HG03457 (cell line): ENCODE measurements at regions not wholly inside any gene's neighbourhood (a gene's known extent, or its start where the extent isn't known, plus 50 kb on each side); places are given as distances from the start of the nearest gene placed in this dataset.
"Not testable (repeated sequence)": the region's sequence is repeated elsewhere in the genome, so short reads cannot be mapped to it uniquely, and the experiment has no call there.

Experiments
- ATAC-seq: cut with Tn5 transposase; IDR thresholded peaks from one replicate; pipeline ENCODE4 v1.9.1; 2021; ENCODE audit warnings: moderate number of reproducible peaks; ENCODE audit not compliant: unreplicated experiment

DNA sequence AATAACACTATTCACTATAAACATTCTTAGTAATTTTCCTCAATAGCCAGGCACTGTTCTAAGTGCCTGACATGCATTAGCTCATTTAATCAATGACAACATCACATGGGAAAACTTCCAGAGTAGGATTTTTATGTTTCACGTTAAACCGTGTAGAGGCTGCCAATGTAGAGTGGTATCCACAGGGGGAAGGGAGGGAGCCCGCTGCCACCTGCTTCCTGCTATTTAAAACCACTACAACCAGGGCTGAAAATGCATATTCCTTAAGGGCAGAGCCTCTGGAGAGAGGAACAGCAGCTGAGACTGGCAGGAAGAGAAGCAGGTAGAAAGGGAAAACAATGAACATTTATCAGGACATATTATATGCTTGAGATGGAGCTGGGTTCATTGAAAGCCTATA is 684.3 kb upstream of the AUTS2 start:
- ATAC-seq = no peak

DNA sequence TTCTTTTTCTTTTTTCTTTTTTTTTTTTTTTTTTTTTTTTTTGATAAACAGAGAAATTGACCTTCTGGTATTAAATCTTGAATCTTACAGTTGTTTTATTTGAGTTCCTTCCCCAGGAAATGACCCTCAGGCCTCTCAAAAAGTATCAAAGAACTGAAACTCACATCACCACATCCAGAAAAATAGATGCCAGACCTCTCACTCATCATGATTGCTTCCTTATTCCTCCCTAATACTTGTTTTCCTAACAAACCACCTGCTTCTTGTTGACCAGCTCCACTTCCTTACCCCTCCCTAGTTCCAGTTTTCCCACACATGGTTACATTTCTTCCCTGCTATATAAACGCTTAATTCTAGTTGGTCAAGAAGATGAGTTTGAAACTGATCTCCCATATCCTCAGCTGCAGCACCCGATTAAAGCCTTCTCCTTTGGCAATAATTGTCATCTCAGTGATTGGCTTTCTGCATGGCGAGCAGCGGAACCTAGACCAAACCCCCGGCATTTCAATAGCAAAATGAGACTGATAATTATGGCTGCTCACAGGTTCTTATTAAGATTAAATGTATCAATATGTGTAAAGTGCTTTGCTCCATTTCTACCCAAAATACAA is 681.1 kb upstream of the AUTS2 start:
- no peak for ATAC-seq

DNA sequence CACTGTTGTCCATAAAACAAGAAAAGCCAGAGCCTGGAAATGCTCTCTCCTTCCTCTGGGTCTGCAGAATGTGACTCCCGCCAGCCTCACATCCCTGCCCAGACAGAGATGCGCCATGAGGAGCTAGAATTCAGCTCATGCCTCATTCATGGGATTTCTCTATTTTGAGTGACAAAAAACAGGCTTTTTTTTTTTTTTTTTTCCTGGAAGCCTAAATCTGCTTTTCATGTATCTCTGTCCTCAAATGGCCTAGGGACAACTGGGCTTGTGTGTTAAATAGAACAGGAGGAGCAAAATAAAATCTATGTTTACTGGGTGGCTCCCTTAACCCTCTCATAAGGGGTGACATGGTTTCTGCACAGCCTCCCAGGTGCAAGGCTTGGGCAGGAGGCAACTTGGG is 679.7 kb upstream of the AUTS2 start:
- ATAC-seq = no peak

DNA sequence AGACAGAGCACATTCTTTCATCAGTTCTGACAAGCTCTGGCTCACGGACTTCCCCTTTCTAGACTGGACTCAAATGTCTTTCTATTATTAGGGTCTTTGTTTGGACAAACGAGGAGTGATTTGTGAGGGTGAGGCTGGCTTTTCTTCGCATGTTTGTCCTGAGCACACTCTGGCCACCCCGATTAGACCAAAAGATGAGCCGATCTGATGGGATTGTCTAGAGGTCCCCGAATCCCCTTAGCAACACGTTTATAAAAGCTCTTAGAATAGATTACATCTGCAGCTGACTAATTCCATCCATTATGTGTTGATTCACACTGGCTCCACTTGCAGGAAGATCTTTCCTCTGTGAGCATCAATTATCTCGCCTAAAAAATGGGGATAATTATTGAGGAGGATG is 675.4 kb upstream of the AUTS2 start:
- no peak for ATAC-seq

DNA sequence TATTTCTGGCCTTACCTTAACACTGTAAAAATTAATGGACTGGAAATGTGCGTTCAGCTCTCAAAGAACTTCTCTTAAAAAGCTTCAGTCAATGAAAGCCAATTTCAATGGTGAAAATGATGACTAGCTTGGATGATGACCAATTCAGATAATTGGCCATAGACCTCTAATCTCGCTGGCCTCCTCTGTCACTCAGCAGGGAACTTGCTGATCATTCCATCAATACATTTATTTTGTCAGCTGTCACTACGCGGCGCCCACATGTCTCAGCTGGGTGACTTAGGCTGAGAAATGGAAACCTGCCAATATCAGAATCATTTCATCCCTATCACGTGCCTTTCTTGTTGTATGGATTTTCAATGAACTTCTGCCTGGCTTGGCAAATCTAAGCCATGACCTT is 673.0 kb upstream of the AUTS2 start:
- no peak for ATAC-seq

DNA sequence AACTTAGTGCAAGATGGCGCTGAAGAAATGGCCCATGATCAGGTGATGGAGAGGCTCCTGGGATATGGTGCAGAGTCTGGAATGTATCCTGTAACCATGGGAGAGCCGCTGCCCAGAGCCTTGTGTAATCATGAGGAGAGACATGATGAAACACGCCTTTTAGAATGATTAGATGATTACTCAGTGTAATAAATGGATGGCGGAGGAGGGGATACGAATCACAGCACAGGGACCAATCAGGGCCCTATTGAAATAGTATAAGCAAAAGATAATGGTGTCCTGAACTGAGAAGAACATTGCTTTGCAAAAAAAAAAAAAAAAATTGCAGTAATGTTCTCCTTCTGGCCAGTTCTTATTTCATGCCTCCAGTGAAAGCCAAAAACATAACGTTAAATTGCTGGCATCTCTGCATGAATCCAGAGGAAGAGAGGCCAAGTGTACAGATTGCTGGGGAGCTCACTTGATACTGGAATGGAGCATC is 668.5 kb upstream of the AUTS2 start:
- no peak for ATAC-seq

DNA sequence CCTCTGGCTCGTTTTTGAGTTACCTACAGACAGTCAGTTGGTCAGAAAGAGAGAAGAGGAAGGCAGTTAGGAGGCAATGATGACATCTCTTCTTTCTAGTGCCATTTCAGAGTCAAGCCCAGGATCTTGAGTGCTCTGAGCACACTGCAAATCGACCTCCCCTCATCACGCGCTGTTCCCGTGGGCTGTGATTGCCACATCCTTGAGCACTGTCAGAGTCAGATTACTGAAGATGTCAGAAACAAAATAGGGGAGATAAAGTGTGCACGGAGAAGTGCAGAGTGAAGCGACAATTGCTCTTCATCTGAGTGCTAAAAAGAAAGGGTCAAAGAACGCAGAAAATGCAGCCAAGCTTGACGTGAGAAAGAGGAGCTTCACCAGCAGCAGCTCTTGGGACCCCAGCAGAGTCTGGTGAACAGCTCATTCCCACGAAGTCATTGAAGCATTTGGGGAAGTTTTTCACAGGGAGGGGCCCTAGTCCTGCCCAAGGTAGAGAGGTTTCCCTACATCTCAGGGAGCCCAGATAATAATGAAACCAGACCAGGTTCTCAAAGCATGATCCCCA is 661.7 kb upstream of the AUTS2 start:
- no peak for ATAC-seq

DNA sequence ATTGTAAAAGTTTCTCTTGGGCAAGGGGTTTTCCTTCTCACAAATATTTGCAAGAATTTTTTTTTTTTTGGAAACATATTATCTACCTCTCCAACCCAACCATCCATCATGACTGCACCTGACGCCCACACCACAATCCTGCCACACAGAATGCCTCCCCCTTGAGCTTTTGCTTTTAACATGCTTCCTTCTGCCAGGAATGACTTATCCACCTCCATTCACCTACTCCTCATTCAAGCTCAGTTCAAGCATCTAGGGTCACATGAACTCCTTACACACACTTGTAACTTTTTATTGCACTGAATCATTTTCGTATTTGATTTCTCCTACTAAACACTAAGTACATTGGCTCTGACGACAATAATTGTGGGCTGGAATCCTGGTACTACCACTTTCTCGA is 660.1 kb upstream of the AUTS2 start:
- no peak for ATAC-seq

DNA sequence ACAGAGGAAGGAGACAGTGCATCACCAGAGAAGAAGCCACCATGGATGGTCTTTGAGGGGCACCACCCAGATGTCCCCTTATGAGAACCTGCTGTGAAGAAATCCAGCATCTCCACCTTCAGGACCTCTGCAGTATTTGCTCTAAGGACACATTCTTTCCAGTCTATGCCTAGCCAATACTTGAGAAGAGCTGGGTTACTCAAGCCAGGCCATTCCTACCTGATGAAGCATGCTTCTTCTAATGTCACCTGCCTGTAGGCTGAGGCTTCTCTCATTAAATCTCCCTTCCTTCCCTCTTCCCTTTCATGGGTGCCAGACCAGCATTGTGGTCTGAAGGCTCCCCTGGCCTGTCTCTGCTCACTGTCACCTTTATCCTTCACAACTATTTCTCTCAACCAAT is 654.5 kb upstream of the AUTS2 start:
- no peak for ATAC-seq

DNA sequence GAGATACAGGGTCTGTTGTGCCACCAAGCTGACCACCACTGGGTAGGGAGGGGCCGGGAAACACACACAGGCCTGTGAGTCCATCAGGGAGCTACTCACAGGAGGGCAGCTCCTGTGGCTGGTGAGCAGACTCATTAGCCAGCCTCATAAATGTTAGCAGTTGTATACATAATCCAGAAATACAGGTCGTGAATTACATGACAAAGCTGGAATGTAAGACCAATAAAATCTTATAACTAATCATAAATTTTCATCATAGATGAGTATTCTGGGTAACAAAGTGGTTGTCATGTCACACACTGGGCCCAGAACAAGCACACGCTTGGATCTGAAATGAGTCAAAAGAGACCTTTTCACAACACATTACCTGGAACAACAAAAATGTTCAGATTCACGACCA is 642.6 kb upstream of the AUTS2 start:
- ATAC-seq = no peak

DNA sequence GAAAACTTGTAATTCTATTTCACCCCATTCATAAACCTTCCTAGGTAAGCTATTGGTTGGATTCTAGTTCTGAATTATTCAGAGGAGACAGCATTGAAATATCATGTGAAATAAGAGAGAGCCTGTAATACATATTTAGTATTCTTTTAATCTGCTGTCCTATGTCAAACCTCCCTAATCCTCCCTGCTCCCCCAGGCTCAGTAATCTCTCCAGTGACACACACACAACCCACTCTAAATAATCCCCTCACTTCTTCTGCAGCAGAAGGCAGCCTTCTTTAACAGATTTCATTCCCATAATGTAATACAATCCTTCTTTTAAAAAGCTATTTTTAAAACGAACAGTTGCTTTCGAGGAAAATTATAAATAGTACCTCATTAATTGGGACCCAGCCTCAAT is 639.7 kb upstream of the AUTS2 start:
- no peak for ATAC-seq

DNA sequence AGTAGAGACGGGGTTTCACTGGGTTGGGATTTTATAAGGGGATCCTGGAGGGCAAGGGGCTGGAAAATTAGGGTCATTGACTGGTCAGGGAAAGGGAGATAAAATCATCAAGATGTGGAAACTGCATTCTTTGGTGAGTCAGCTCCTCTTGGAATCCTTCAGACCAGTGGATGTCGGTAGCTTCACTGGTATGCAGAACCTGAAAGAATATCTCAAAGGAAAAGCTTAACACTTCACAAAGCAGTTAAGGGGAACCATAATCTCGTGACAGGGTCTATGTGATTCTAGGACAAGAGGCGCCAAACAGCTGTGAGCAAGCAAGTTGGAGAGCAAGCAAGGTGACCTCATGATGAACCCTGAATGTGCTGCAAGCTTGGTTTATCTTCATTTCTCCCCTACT is 634.7 kb upstream of the AUTS2 start:
- no peak for ATAC-seq

DNA sequence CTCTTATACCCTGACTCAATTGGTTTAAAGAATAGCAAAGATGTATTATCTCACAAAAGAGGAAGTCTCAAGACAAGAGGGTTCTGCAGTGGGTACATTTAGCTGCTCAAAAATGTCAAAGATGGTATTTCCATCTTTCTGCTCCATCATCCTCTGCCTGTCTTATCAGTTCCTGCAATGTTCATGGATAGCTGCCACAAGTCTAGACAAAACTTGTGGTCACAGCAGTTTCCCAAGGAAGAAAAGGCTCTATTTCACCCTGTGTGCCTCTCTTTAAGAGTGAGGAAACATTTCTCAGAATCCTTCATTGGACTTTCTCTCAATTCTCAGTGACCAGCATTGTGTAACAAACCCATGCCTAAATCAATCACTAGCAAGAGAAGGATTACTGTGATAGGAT is 634.2 kb upstream of the AUTS2 start:
- ATAC-seq = no peak

DNA sequence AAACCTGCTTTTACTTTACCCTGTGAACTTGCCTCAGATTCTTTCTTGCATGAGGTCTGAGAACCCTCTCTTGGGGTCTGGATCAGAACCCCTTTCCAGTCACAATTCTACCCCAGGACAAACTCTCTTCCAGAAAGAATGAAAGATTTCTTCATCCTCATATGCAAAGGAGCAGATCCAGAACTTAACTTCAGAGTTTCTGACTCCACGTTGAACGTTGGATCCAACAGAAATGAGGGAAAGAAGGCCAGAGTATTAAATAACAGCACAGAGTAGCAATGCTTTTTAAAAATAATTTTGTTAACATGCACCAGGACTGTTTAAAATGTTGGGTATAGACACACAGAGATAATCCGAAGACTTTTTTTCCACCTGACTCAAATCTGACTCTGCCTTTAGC is 632.9 kb upstream of the AUTS2 start:
- no peak for ATAC-seq

DNA sequence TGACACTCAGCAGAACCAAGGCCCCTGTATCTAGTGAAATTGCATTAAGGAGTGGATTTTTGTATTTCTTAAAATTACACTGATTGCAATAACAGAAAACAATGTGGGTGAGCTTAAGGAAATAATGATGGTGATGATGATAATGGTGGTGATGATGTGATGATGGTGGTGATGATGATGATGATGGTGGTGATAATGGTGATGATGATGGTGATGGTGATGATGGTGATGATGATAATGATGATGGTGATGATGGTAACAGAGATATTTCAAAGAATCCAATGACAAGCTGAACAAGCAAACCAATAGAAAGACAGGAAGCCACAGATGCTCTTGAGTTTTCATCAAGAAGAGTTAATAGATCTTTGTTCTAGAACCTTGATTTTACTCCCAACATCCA is 630.7 kb upstream of the AUTS2 start:
- ATAC-seq = no peak

DNA sequence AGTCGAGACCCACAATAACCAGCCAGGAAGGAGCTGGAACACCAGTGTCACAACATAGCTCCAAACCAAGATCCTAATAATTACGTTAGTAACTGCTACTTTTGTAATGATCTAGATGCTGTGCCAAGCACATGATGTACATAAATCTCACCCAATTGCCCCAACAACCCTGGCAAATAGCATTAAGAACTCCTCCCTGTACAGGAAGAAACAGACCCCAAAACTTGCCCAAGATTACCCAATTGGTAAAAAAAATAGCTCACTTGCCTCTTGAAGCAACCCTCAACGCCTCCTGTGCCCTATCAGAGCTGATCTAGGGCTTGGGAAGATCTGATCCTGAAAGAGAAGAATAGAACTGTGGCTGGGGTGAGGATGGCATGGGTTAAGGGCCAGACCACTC is 628.7 kb upstream of the AUTS2 start:
- ATAC-seq = no peak

DNA sequence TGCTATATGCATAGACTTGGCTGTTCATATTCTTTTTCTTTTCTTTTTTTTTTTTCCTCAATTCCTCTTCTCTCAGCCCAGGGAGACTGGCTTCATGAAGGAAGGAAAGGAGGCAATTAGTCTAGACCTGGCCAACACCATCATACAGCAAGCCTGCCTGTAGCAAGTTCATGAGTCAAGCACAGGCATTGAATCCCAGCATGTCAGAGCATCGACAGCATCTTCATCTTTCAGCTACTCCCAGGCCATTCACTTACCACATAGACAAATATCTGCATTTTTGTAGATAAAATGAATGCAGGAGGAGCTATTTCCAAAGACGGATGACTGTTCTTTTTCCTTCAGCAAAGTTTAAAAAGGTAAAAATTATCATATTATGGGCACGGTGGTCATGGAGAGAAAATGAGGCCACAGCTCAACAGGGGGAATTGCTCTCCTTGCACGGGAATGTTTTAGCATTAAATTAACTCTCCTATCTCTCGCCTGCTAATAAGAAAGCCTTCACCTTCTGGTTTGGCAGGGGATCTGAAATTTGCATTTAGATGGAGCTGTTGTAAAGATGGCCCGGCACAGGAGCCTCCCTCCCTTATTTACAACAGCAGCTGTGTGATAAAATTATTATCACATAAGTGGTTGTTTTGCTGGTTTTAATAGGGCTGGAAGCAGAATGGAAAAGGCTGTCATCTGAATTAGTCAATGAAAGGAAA is 626.5 kb upstream of the AUTS2 start:
- ATAC-seq = no peak

DNA sequence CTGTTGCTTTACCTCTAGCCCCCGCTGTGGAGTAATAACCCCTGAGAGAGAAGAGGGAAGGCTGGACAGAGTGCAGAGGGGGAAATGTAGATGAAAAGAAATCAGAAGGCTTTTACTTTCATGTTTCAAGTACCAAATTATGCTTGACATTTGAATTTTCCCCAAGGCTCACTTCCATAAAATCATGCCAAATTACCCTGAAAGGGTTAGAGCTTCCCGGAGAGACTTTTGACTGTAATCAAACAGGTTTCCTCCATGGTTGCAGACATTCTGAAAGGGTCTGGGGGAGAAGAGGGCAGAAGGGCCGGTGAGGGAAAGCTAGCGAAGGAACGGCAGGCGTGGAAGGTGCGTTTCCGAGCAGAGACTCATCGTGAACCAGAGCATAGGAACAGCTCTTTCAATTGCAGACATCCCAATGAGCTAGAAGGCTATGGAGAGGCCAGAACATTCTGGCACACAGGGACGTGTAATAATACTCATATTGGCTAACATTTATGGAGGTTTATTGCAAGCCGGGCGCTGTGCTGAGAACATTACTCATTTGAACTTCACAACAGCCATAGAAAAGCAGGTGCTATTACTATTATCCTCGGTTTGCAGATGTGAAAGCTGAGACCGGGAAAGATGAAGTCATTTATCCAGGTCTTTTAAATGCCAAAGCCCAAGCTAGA is 620.8 kb upstream of the AUTS2 start:
- no peak for ATAC-seq

DNA sequence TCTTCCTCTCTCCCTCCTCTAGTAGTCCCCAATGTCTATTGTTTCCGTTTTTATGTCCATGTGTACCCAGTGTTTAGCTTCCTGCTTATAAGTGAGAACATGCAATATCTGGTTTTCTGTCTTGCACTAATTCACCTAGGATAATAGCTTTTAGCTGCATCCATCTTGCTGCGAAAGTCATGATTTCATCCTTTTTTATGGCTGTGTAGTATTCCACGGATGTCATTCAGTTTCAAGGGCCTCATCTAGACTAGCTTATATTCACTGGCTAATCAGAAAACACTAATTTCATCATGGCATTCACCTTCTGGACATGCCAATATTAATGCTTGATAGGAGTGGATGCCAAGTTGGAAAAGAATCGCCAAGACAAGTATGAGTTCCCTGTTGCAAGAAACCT is 619.6 kb upstream of the AUTS2 start:
- no peak for ATAC-seq

DNA sequence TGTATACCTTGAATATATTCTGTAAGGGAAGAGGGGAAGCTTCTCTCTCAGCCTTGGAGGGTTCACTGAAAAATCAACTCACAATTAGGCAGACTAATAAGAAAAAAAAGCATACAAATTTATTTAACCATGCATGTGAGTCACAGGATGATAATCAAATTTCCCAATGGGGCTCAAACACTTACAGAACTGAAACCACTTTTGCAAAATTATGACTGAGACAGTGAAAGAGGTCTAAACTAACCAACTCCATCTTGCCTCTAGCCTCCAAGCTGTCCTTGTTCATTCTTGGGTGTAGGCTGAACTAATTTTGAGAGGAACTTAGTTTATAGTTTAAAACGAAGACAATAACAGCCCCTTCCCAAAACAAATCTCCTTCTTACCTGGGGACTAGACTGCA is 618.3 kb upstream of the AUTS2 start:
- no peak for ATAC-seq

DNA sequence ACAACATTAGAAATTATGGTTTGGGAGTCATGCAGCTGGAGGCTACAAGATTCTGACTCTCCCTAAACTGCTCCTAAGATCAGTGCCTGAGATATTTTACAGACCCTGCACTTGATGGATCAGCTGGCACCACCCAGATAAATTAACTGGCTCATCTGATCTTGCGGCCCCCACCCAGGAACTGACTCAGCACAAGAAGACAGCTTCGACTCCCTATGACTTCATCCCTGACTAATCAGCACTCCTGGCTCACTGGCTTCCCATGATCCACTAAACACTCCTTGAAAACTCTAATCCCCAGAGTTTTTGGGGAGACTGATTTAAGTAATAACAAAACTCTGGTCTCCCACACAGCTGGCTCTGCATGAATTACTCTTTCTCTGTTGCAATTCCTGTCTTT is 617.8 kb upstream of the AUTS2 start:
- ATAC-seq = not testable (repeated sequence)

DNA sequence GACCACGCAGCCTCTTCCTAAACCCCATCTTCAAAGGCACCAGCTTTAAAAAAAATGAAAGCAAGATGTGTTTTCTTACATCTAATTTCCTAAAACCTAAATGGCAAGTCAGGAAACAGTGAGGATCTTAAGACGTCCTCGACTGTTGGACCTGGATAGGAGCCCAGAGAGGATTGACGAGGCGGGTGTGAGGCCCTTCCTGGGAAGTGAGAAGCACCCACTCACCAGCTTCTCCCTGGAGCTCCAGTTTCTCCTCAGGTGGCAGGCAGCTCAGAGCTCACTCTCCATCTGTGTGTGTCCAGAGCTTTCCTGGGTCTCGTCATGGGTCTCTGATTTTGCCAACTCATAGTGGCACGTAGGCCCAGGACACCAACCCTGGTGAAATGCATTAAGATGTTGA is 614.0 kb upstream of the AUTS2 start:
- ATAC-seq = no peak
